HCT116 (cell line): ENCODE measurements at regions not wholly inside any gene's neighbourhood (a gene's known extent, or its start where the extent isn't known, plus 50 kb on each side); places are given as distances from the start of the nearest gene placed in this dataset.

Source experiments
- CTCF ChIP-seq, 3 experiments: fragments of 200-600 bp in 1 of 3; sonication (generic) in 1 of 3; IDR thresholded peaks in 2 of 3; conservative IDR thresholded peaks in 1 of 3; 2 replicates each; pipeline ENCODE4 v1.5.1; 2012 to 2017; ENCODE audit warnings: low read depth in 2 of 3, low read length in 2 of 3, antibody characterized with exemption in 1 of 3, borderline replicate concordance in 1 of 3, control low read depth in 1 of 3, mild to moderate bottlenecking in 1 of 3, mixed read lengths in 1 of 3, mixed run types in 1 of 3, moderate library complexity in 1 of 3; ENCODE audit not compliant: insufficient read depth in 1 of 3
- EZH2 ChIP-seq: fragments of 200-600 bp; sonication (generic); IDR thresholded peaks from 2 replicates; pipeline ENCODE4 v1.6.1; 2017; ENCODE audit warnings: antibody characterized with exemption, mixed run types
- EZH2phosphoT487 ChIP-seq: fragments of 200-600 bp; IDR thresholded peaks from 2 replicates; pipeline ENCODE4 v1.6.1; 2018; ENCODE audit warnings: antibody characterized with exemption, borderline replicate concordance
- POLR2A ChIP-seq: IDR thresholded peaks from 2 replicates; pipeline ENCODE4 v1.7.0; 2011; ENCODE audit warnings: borderline replicate concordance; ENCODE audit not compliant: insufficient read depth, insufficient read length; ENCODE audit errors: extremely low read depth
- POLR2AphosphoS5 ChIP-seq: IDR thresholded peaks from 2 replicates; pipeline ENCODE4 v1.6.1; 2011; ENCODE audit warnings: mild to moderate bottlenecking, low read depth, low read length, moderate library complexity
- RAD21 ChIP-seq: IDR thresholded peaks from 2 replicates; pipeline ENCODE4 v1.6.1; 2012; ENCODE audit warnings: low read depth, mild to moderate bottlenecking
- SIN3A ChIP-seq: IDR thresholded peaks from 2 replicates; pipeline ENCODE4 v1.6.1; 2012; ENCODE audit warnings: low read depth
- SP1 ChIP-seq: IDR thresholded peaks from 2 replicates; pipeline ENCODE4 v1.6.1; 2012; ENCODE audit warnings: low read depth
- ZFX ChIP-seq: fragments of 450-650 bp; IDR thresholded peaks from 2 replicates; pipeline ENCODE4 v1.6.1; 2017
- ZNF274 ChIP-seq: fragments of 200-500 bp; sonication (Bioruptor generic); IDR thresholded peaks from 2 replicates; pipeline ENCODE4 v1.6.1; 2014; ENCODE audit warnings: mild to moderate bottlenecking, low read depth, low read length, inconsistent platforms
- TF ChIP-seq, protein P1 (sequence below): IDR thresholded peaks from 2 replicates; pipeline ENCODE4 v1.6.1; 2012
- TF ChIP-seq, protein P2 (sequence below): IDR thresholded peaks from 2 replicates; pipeline ENCODE4 v1.6.1; 2012; ENCODE audit warnings: low read depth

DNA sequence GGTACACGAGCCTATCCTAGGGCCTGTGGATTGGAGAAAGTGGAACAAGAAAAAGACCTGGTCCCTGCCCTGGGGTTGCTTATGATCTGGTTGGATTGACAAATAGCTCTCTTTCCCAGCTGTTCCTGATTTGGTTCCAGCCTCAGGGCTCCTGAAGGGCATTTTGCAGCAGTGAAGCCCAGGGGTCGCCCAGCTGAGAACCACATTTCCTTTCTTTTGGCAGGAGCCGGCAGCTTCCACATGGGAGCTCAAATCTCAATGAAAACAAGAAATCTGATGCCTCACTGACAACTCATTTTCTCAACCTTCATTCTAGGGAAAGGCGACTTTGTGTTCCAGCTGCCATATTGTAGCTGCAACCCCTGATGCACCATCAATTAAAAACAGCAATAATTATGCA lies 140.6 kb upstream of the CADM1 start:
- TF ChIP-seq, protein P1, sequence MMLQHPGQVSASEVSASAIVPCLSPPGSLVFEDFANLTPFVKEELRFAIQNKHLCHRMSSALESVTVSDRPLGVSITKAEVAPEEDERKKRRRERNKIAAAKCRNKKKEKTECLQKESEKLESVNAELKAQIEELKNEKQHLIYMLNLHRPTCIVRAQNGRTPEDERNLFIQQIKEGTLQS = no peak
- TF ChIP-seq EZH2 = no peak
- TF ChIP-seq RAD21 = no peak
- TF ChIP-seq POLR2A = no peak
- no peak for TF ChIP-seq CTCF (IDR thresholded peaks at IDR 0.05 in 2 of 3, conservative IDR thresholded peaks at IDR 0.05 in 1 of 3; ENCODE audit: borderline replicate concordance in 1 of 3, insufficient read depth in 1 of 3, low read depth in 2 of 3, low read length in 2 of 3)
- TF ChIP-seq, protein P2, sequence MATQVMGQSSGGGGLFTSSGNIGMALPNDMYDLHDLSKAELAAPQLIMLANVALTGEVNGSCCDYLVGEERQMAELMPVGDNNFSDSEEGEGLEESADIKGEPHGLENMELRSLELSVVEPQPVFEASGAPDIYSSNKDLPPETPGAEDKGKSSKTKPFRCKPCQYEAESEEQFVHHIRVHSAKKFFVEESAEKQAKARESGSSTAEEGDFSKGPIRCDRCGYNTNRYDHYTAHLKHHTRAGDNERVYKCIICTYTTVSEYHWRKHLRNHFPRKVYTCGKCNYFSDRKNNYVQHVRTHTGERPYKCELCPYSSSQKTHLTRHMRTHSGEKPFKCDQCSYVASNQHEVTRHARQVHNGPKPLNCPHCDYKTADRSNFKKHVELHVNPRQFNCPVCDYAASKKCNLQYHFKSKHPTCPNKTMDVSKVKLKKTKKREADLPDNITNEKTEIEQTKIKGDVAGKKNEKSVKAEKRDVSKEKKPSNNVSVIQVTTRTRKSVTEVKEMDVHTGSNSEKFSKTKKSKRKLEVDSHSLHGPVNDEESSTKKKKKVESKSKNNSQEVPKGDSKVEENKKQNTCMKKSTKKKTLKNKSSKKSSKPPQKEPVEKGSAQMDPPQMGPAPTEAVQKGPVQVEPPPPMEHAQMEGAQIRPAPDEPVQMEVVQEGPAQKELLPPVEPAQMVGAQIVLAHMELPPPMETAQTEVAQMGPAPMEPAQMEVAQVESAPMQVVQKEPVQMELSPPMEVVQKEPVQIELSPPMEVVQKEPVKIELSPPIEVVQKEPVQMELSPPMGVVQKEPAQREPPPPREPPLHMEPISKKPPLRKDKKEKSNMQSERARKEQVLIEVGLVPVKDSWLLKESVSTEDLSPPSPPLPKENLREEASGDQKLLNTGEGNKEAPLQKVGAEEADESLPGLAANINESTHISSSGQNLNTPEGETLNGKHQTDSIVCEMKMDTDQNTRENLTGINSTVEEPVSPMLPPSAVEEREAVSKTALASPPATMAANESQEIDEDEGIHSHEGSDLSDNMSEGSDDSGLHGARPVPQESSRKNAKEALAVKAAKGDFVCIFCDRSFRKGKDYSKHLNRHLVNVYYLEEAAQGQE = no peak
- no peak for TF ChIP-seq EZH2phosphoT487
- TF ChIP-seq POLR2AphosphoS5 = no peak
- no peak for TF ChIP-seq ZFX
- no peak for TF ChIP-seq ZNF274
- TF ChIP-seq SP1 = no peak
- TF ChIP-seq SIN3A = no peak
